ENCODE measurements at regions not wholly inside any gene's neighbourhood (a gene's known extent, or its start where the extent isn't known, plus 50 kb on each side); places are given as distances from the start of the nearest gene placed in this dataset.

DNA sequence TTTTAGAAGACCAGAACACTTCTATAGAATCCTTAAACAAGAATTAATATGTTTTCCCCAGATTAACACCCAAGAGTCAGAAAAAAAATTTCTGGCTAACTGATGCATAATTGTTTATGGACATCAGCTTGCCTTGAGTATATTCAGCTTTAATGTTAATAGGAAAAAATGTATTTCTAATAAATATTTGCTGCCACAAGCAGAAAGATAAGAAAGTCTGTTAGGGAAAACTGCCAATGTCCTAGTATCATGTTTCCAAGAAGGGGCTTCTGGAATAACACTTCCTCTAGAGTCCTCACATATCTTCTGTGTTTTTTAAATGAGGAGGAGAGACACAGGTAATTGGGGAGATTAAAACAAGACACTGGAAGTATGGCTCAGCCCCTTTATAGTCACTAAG, 202.1 kb upstream of the TET2 start:
- Histone ChIP-seq H3K4me3 (replicated peaks in 1 of 3; ENCODE audit: low read depth in 2 of 3, low read length in 3 of 3) (no peak overlapping the region), H3K4me1 (ENCODE audit: control insufficient read depth in 1 of 2, insufficient read depth in 2 of 2, low read length in 2 of 2) (no peaks in the 10 kb centered on the region), H3K79me2 (ENCODE audit: insufficient read depth, low read length) (no peaks in the 10 kb centered on the region), H3K36me3 (replicated peaks in 1 of 2; ENCODE audit: control insufficient read depth in 1 of 2, insufficient read depth in 2 of 2, low read length in 2 of 2) (no peaks in the 10 kb centered on the region), H3K4me2 (replicated peaks; ENCODE audit: extremely low read depth, low read length, poor library complexity, severe bottlenecking) (no peak overlapping the region), H3K27me3 (ENCODE audit: control insufficient read depth in 2 of 2, insufficient read depth in 2 of 2, low read length in 2 of 2) (no peaks in the 10 kb centered on the region), H4K20me1 (ENCODE audit: insufficient read depth, low read length) (no peaks in the 10 kb centered on the region), H2AFZ (ENCODE audit: insufficient read depth, low read depth, low read length, poor library complexity, severe bottlenecking) (no peak overlapping the region), H3K9me3 (replicated peaks in 1 of 2; ENCODE audit: control insufficient read depth in 1 of 2, insufficient read depth in 1 of 2, low read length in 2 of 2) (no peaks in the 10 kb centered on the region), H3K9ac (ENCODE audit: insufficient read depth, low read length, poor library complexity, severe bottlenecking) (no peak overlapping the region), H3K27ac (ENCODE audit: low read depth in 1 of 2, low read length in 2 of 2) (no peak overlapping the region)
- TF ChIP-seq, protein P1, sequence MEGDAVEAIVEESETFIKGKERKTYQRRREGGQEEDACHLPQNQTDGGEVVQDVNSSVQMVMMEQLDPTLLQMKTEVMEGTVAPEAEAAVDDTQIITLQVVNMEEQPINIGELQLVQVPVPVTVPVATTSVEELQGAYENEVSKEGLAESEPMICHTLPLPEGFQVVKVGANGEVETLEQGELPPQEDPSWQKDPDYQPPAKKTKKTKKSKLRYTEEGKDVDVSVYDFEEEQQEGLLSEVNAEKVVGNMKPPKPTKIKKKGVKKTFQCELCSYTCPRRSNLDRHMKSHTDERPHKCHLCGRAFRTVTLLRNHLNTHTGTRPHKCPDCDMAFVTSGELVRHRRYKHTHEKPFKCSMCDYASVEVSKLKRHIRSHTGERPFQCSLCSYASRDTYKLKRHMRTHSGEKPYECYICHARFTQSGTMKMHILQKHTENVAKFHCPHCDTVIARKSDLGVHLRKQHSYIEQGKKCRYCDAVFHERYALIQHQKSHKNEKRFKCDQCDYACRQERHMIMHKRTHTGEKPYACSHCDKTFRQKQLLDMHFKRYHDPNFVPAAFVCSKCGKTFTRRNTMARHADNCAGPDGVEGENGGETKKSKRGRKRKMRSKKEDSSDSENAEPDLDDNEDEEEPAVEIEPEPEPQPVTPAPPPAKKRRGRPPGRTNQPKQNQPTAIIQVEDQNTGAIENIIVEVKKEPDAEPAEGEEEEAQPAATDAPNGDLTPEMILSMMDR (IDR thresholded peaks at IDR 0.05) = no peak
- no peaks in the 10 kb centered on the region for H3K36me3 Mint-ChIP-seq
- H3K4me1 Mint-ChIP-seq = peaks cover 2% of the 10 kb centered on the region
- no peak for DNase-seq
- H3K27ac Mint-ChIP-seq = no peak overlapping the region
- intact Hi-C loops (cut with micrococcal nuclease) = no loop called here
- H3K27me3 Mint-ChIP-seq (ENCODE audit: low read depth in 3 of 3) = peaks cover 0 to 1% (median 0%) of the 10 kb centered on the region in 3 donors
- peaks cover 0 to 5% (median 1%) of the 10 kb centered on the region in 7 donors for H3K9me3 Mint-ChIP-seq
- H3K4me3 Mint-ChIP-seq = no peak overlapping the region

DNA sequence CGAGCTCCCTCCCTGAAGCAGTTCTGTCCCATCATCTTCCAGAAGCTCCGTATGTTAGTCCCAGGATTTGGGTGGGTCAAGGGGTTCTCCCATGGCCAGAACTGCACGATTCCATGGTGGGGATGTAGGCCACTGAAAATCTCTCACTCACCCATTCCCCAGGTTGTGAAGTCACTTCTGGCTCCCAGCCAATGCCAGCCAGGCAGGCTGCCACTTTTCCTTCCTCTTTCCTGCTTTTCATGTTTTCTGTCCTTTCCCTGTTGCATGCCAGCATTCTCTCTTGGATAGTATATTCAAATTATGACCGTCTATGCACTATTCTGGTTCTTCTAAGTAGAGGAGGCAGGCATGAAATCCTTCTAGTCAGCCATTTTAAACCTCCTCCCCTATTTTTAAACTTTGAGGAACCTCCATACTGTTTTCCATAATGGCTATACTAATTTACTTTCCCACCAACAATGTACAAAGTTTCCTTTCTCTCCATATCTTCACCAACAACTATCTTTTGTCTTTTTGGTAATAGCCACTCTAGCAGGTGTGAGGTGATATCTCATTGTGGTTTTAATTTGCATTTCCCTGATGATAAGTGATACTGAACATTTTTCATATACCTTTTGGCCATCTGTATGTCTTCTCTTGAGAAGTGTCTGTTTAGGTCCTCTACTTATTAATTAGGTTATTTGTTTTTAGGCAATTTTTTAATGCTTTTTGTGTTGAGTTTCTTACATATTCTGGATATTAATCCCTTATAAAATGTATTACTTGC, 182.1 kb upstream of the TET2 start:
- H3K4me3 ChIP-seq (replicated peaks in 1 of 3; ENCODE audit: low read depth in 2 of 3, low read length in 3 of 3) = no peak overlapping the region
- H4K20me1 ChIP-seq (ENCODE audit: insufficient read depth, low read length) = no peaks in the 10 kb centered on the region
- intact Hi-C loops (cut with micrococcal nuclease) = no loop called here
- TF ChIP-seq, protein P1 (IDR thresholded peaks at IDR 0.05) = no peak
- H3K27me3 ChIP-seq (ENCODE audit: control insufficient read depth in 2 of 2, insufficient read depth in 2 of 2, low read length in 2 of 2) = no peaks in the 10 kb centered on the region
- peaks cover 33 to 38% of the 10 kb centered on the region in 2 donors for H3K4me1 ChIP-seq (ENCODE audit: control insufficient read depth in 1 of 2, insufficient read depth in 2 of 2, low read length in 2 of 2)
- no peaks in the 10 kb centered on the region for H3K36me3 ChIP-seq (replicated peaks in 1 of 2; ENCODE audit: control insufficient read depth in 1 of 2, insufficient read depth in 2 of 2, low read length in 2 of 2)
- peak overlapping the region; percentile 30 for H3K4me2 ChIP-seq (replicated peaks; ENCODE audit: extremely low read depth, low read length, poor library complexity, severe bottlenecking)
- DNase-seq = peak in 2 of 3 donors; percentile 38 to 47
- H3K27ac ChIP-seq (ENCODE audit: low read depth in 1 of 2, low read length in 2 of 2) = peak overlapping the region in 1 of 2 donors; percentile 15
- H3K9ac ChIP-seq (ENCODE audit: insufficient read depth, low read length, poor library complexity, severe bottlenecking) = no peak overlapping the region
- Mint-ChIP-seq H3K4me3 (no peak overlapping the region), H3K4me1 (peaks cover 32% of the 10 kb centered on the region), H3K36me3 (no peaks in the 10 kb centered on the region), H3K9me3 (peaks cover 5 to 17% (median 12%) of the 10 kb centered on the region in 7 donors), H3K27ac (peak overlapping the region in 1 of 7 donors; percentile 20), H3K27me3 (ENCODE audit: low read depth in 3 of 3) (peaks cover 0 to 2% (median 0%) of the 10 kb centered on the region in 3 donors)
- no CpG with 5 or more reads among the region's 4 CpGs for WGBS (ENCODE audit: insufficient coverage)
- H3K9me3 ChIP-seq (replicated peaks in 1 of 2; ENCODE audit: control insufficient read depth in 1 of 2, insufficient read depth in 1 of 2, low read length in 2 of 2) = peaks cover under 1 to 9% of the 10 kb centered on the region in 2 donors
- peak overlapping the region; percentile 4 for H2AFZ ChIP-seq (ENCODE audit: insufficient read depth, low read depth, low read length, poor library complexity, severe bottlenecking)
- H3K79me2 ChIP-seq (ENCODE audit: insufficient read depth, low read length) = no peaks in the 10 kb centered on the region
